Large intestine (tissue), 3 donors: ENCODE measurements at regions not wholly inside any gene's neighbourhood (a gene's known extent, or its start where the extent isn't known, plus 50 kb on each side); places are given as distances from the start of the nearest gene placed in this dataset.

Experiments
- DNase-seq, 2 donors: peaks; one replicate each; pipeline versions ENCODE4 v3.0.0 to v3.0.0-alpha.2; 2013
- H3K27ac ChIP-seq: one replicate; pipeline ENCODE4 v1.5.1; 2013; ENCODE audit warnings: low read length
- H3K27me3 ChIP-seq: 2 replicates; pipeline ENCODE4 v1.6.1; 2013; ENCODE audit warnings: low read length; ENCODE audit not compliant: control insufficient read depth, insufficient read depth
- H3K36me3 ChIP-seq: 2 replicates; pipeline ENCODE4 v1.6.1; 2013; ENCODE audit warnings: low read length; ENCODE audit not compliant: control insufficient read depth, insufficient read depth
- H3K4me1 ChIP-seq: one replicate; pipeline ENCODE4 v1.6.1; 2013; ENCODE audit warnings: low read length; ENCODE audit not compliant: control insufficient read depth, insufficient read depth
- H3K4me3 ChIP-seq: one replicate; pipeline ENCODE4 v1.5.1; 2013; ENCODE audit warnings: low read length
- H3K9me3 ChIP-seq: one replicate; pipeline ENCODE4 v1.6.1; 2013; ENCODE audit warnings: mild to moderate bottlenecking, low read depth, low read length, moderate library complexity; ENCODE audit not compliant: control insufficient read depth
- WGBS: methylation state at CpG from one replicate; pipeline ENCODE4 v1.1.5; 2013; ENCODE audit warnings: low lambda C conversion rate; ENCODE audit not compliant: insufficient coverage; 5-methylcytosine and 5-hydroxymethylcytosine counted together

GRCh38 chr22:49538006-49538405 is 289.7 kb downstream of the BRD1 start:
- no peak for DNase-seq
- Histone ChIP-seq H3K27ac (no peak overlapping the region), H3K4me3 (no peak overlapping the region), H3K27me3 (no peaks in the 10 kb centered on the region), H3K4me1 (no peaks in the 10 kb centered on the region), H3K9me3 (no peaks in the 10 kb centered on the region), H3K36me3 (no peaks in the 10 kb centered on the region)
- WGBS, result no CpG with 5 or more reads among the region's 6 CpGs

GRCh38 chr22:49536571-49537131 is 291.0 kb downstream of the BRD1 start:
- WGBS, result no CpG with 5 or more reads among the region's 17 CpGs
- Histone ChIP-seq H3K9me3 (no peaks in the 10 kb centered on the region), H3K27me3 (no peaks in the 10 kb centered on the region), H3K27ac (no peak overlapping the region), H3K4me3 (no peak overlapping the region), H3K36me3 (no peaks in the 10 kb centered on the region), H3K4me1 (no peaks in the 10 kb centered on the region)
- no peak for DNase-seq

GRCh38 chr22:49535527-49536125 is 292.0 kb downstream of the BRD1 start:
- Histone ChIP-seq H3K36me3 (no peaks in the 10 kb centered on the region), H3K27ac (no peak overlapping the region), H3K9me3 (no peaks in the 10 kb centered on the region), H3K4me3 (no peak overlapping the region), H3K4me1 (no peaks in the 10 kb centered on the region), H3K27me3 (no peaks in the 10 kb centered on the region)
- no peak for DNase-seq
- 100% methylated on average over 1 of the region's 16 CpGs for WGBS

- no peak for DNase-seq
Observed at GRCh38 chr22:49535126-49535525, 292.5 kb downstream of the BRD1 start.

GRCh38 chr22:49534386-49534785 is 293.3 kb downstream of the BRD1 start:
- no peaks in the 10 kb centered on the region for H3K27me3 ChIP-seq
- no peak overlapping the region for H3K4me3 ChIP-seq
- DNase-seq, result no peak
- H3K36me3 ChIP-seq, result no peaks in the 10 kb centered on the region
- H3K4me1 ChIP-seq, result no peaks in the 10 kb centered on the region
- no peak overlapping the region for H3K27ac ChIP-seq
- WGBS, result 80% methylated on average over 7 of the region's 16 CpGs
- no peaks in the 10 kb centered on the region for H3K9me3 ChIP-seq

More at GRCh38 chr22:49535126-49535525, 292.5 kb downstream of the BRD1 start:
- WGBS, result no CpG with 5 or more reads among the region's 9 CpGs
- Histone ChIP-seq H3K27ac (no peak overlapping the region), H3K9me3 (no peaks in the 10 kb centered on the region), H3K27me3 (no peaks in the 10 kb centered on the region), H3K36me3 (no peaks in the 10 kb centered on the region), H3K4me1 (no peaks in the 10 kb centered on the region), H3K4me3 (no peak overlapping the region)

- Histone ChIP-seq H3K4me3 (no peak overlapping the region), H3K4me1 (no peaks in the 10 kb centered on the region), H3K36me3 (no peaks in the 10 kb centered on the region), H3K27ac (no peak overlapping the region), H3K9me3 (no peaks in the 10 kb centered on the region), H3K27me3 (no peaks in the 10 kb centered on the region)
- 94% methylated on average over 6 of the region's 19 CpGs for WGBS
- DNase-seq, result no peak
Observed at GRCh38 chr22:49533886-49534285, 293.8 kb downstream of the BRD1 start.

- no peaks in the 10 kb centered on the region for H3K4me1 ChIP-seq
- no peak for DNase-seq
- no peak overlapping the region for H3K27ac ChIP-seq
- no peaks in the 10 kb centered on the region for H3K27me3 ChIP-seq
- no peaks in the 10 kb centered on the region for H3K36me3 ChIP-seq
- no peak overlapping the region for H3K4me3 ChIP-seq
- no CpG with 5 or more reads among the region's 22 CpGs for WGBS
- H3K9me3 ChIP-seq, result no peaks in the 10 kb centered on the region
Observed at GRCh38 chr22:49532869-49533802, 294.5 kb downstream of the BRD1 start.

GRCh38 chr22:49531368-49531791 is 296.3 kb downstream of the BRD1 start:
- H3K4me1 ChIP-seq, result no peaks in the 10 kb centered on the region
- no peaks in the 10 kb centered on the region for H3K36me3 ChIP-seq
- no peaks in the 10 kb centered on the region for H3K27me3 ChIP-seq
- H3K4me3 ChIP-seq, result no peak overlapping the region
- WGBS, result no CpG with 5 or more reads among the region's 11 CpGs
- no peaks in the 10 kb centered on the region for H3K9me3 ChIP-seq
- DNase-seq, result no peak
- H3K27ac ChIP-seq, result no peak overlapping the region

GRCh38 chr22:49530671-49531367 is 296.9 kb downstream of the BRD1 start:
- Histone ChIP-seq H3K27ac (no peak overlapping the region), H3K36me3 (no peaks in the 10 kb centered on the region), H3K4me1 (no peaks in the 10 kb centered on the region), H3K4me3 (no peak overlapping the region), H3K9me3 (no peaks in the 10 kb centered on the region), H3K27me3 (no peaks in the 10 kb centered on the region)
- no peak for DNase-seq
- no CpG with 5 or more reads among the region's 19 CpGs for WGBS

GRCh38 chr22:49528420-49528720 is 299.3 kb downstream of the BRD1 start:
- Histone ChIP-seq H3K9me3 (no peaks in the 10 kb centered on the region), H3K36me3 (no peaks in the 10 kb centered on the region), H3K4me3 (no peak overlapping the region), H3K4me1 (no peaks in the 10 kb centered on the region), H3K27ac (no peak overlapping the region), H3K27me3 (no peaks in the 10 kb centered on the region)
- DNase-seq, result no peak
- WGBS, result no CpG with 5 or more reads among the region's 6 CpGs
